Cardiac fibroblast (primary cell): ENCODE measurements at regions not wholly inside any gene's neighbourhood (a gene's known extent, or its start where the extent isn't known, plus 50 kb on each side); places are given as distances from the start of the nearest gene placed in this dataset.

Experiments
- DNase-seq, 2 donors: peaks; one replicate each; pipeline versions ENCODE4 v3.0.0 to v3.0.0-alpha.2; 2010; ENCODE audit warnings: low read depth in 2 of 2
- H3K4me3 ChIP-seq, 2 donors: replicated peaks in 1 of 2; 1 replicate in 1 of 2; 2 replicates in 1 of 2; pipeline ENCODE4 v1.5.1; 2011; ENCODE audit warnings: low read depth in 2 of 2, low read length in 2 of 2, mild to moderate bottlenecking in 2 of 2, moderate library complexity in 1 of 2
- CTCF ChIP-seq: IDR thresholded peaks from one replicate; pipeline ENCODE4 v1.5.1; 2011; ENCODE audit warnings: low read depth, mild to moderate bottlenecking, low read length, inconsistent platforms

GRCh38 chr5:171649075-171649401 lies 136.6 kb upstream of the SMIM23 start:
- no peak overlapping the region for H3K4me3 ChIP-seq
- no peak for TF ChIP-seq CTCF
- DNase-seq, result no peak

GRCh38 chr5:171650597-171650996 lies 135.0 kb upstream of the SMIM23 start:
- H3K4me3 ChIP-seq, result no peak overlapping the region
- DNase-seq, result no peak
- no peak for TF ChIP-seq CTCF

GRCh38 chr5:171651102-171651501 lies 134.5 kb upstream of the SMIM23 start:
- no peak for TF ChIP-seq CTCF
- no peak overlapping the region for H3K4me3 ChIP-seq
- no peak for DNase-seq

GRCh38 chr5:171654881-171655280 lies 130.7 kb upstream of the SMIM23 start:
- no peak for DNase-seq
- TF ChIP-seq CTCF, result no peak

GRCh38 chr5:171657473-171657872 lies 128.1 kb upstream of the SMIM23 start:
- no peak for TF ChIP-seq CTCF
- no peak for DNase-seq
- no peak overlapping the region for H3K4me3 ChIP-seq

More at GRCh38 chr5:171654881-171655280, 130.7 kb upstream of the SMIM23 start:
- H3K4me3 ChIP-seq, result no peak overlapping the region

- no peak for DNase-seq
- H3K4me3 ChIP-seq, result no peak overlapping the region
- no peak for TF ChIP-seq CTCF
These were observed 125.7 kb upstream of the SMIM23 start for GRCh38 chr5:171659896-171660295.

GRCh38 chr5:171660434-171660833 lies 125.2 kb upstream of the SMIM23 start:
- DNase-seq, result no peak
- H3K4me3 ChIP-seq, result no peak overlapping the region
- no peak for TF ChIP-seq CTCF
